Cardiac fibroblast (primary cell): ENCODE measurements at regions not wholly inside any gene's neighbourhood (a gene's known extent, or its start where the extent isn't known, plus 50 kb on each side); places are given as distances from the start of the nearest gene placed in this dataset.

ENCODE experiments used
- DNase-seq, 2 donors: peaks; one replicate each; pipeline versions ENCODE4 v3.0.0 to v3.0.0-alpha.2; 2010; ENCODE audit warnings: low read depth in 2 of 2
- H3K4me3 ChIP-seq, 2 donors: replicated peaks in 1 of 2; 1 replicate in 1 of 2; 2 replicates in 1 of 2; pipeline ENCODE4 v1.5.1; 2011; ENCODE audit warnings: low read depth in 2 of 2, low read length in 2 of 2, mild to moderate bottlenecking in 2 of 2, moderate library complexity in 1 of 2
- CTCF ChIP-seq: IDR thresholded peaks from one replicate; pipeline ENCODE4 v1.5.1; 2011; ENCODE audit warnings: low read depth, mild to moderate bottlenecking, low read length, inconsistent platforms

GRCh38 chr15:94991718-94992117 is 760.4 kb downstream of the MCTP2 start:
- no peak overlapping the region for H3K4me3 ChIP-seq
- TF ChIP-seq CTCF: no peak
- DNase-seq: no peak

GRCh38 chr15:95009635-95010034 is 778.3 kb downstream of the MCTP2 start:
- DNase-seq: no peak
- no peak for TF ChIP-seq CTCF
- no peak overlapping the region for H3K4me3 ChIP-seq

- no peak overlapping the region for H3K4me3 ChIP-seq
- no peak for DNase-seq
- no peak for TF ChIP-seq CTCF
Observed at GRCh38 chr15:95013381-95013780, 782.0 kb downstream of the MCTP2 start.

GRCh38 chr15:95016511-95017229 is 785.3 kb downstream of the MCTP2 start:
- no peak overlapping the region for H3K4me3 ChIP-seq
- no peak for TF ChIP-seq CTCF
- DNase-seq: peak in 1 of 2 donors; percentile 10

GRCh38 chr15:95017666-95018328 is 786.4 kb downstream of the MCTP2 start:
- no peak for TF ChIP-seq CTCF
- DNase-seq: peak; percentile 48 to 54
- no peak overlapping the region for H3K4me3 ChIP-seq

GRCh38 chr15:95018888-95019545 is 787.7 kb downstream of the MCTP2 start:
- no peak for TF ChIP-seq CTCF
- H3K4me3 ChIP-seq: no peak overlapping the region
- DNase-seq: peak; percentile 60 to 90
